OCI-LY7 (cell line): ENCODE measurements at regions not wholly inside any gene's neighbourhood (a gene's known extent, or its start where the extent isn't known, plus 50 kb on each side); places are given as distances from the start of the nearest gene placed in this dataset.

Experiments used
- BruUV-seq: library from RNA; stranded (reverse); fragments of 400-500 nt; replicated peaks from 2 replicates; lab custom pipeline; 2021; lab: Mats Ljungman, UMichigan
- CTCF ChIA-PET: fragments of 300-600 bp; sonication (Branson Sonifier 250); formaldehyde crosslinking; loops from one replicate; lab custom pipeline; 2022; ENCODE audit warnings: antibody characterized with exemption; ENCODE audit not compliant: unreplicated experiment; lab: Charles Lee
- POLR2A ChIA-PET: fragments of 300-600 bp; sonication (Branson Sonifier 250); formaldehyde crosslinking; loops from one replicate; lab custom pipeline; 2022; ENCODE audit warnings: antibody characterized with exemption; lab: Charles Lee
- DNase-seq: peaks from one replicate; pipeline ENCODE4 v3.0.0-alpha.2; 2015; ENCODE audit warnings: low spot score
- H2AFZ ChIP-seq: fragments of 200-600 bp; sonication (generic), shearing (Covaris generic); 2 replicates; pipeline ENCODE4 v1.6.1; 2014; ENCODE audit warnings: mild to moderate bottlenecking, antibody characterized with exemption, low read length, moderate library complexity
- H3K27ac ChIP-seq: fragments of 200-600 bp; sonication (generic); 2 replicates; pipeline ENCODE4 v1.5.1; 2014; ENCODE audit warnings: mixed run types, low read depth, mild to moderate bottlenecking, moderate library complexity, low read length, inconsistent platforms; ENCODE audit not compliant: poor library complexity, severe bottlenecking
- H3K36me3 ChIP-seq: fragments of 200-600 bp; sonication (generic); 2 replicates; pipeline ENCODE4 v1.6.1; 2014; ENCODE audit warnings: mild to moderate bottlenecking, antibody characterized with exemption, low read length, moderate library complexity, mixed read lengths; ENCODE audit not compliant: insufficient read depth
- H3K4me1 ChIP-seq: fragments of 200-600 bp; sonication (generic); 2 replicates; pipeline ENCODE4 v1.5.1; 2014; ENCODE audit warnings: mild to moderate bottlenecking, low read length; ENCODE audit not compliant: insufficient read depth, poor library complexity, severe bottlenecking
- H3K4me2 ChIP-seq: fragments of 200-600 bp; sonication (generic); 2 replicates; pipeline ENCODE4 v1.6.1; 2014; ENCODE audit warnings: mild to moderate bottlenecking, low read length
- H3K4me3 ChIP-seq: fragments of 200-600 bp; sonication (generic); 2 replicates; pipeline ENCODE4 v1.5.1; 2014; ENCODE audit warnings: mild to moderate bottlenecking, low read depth, low read length; ENCODE audit not compliant: poor library complexity, severe bottlenecking
- H3K79me2 ChIP-seq: fragments of 200-600 bp; sonication (generic); 2 replicates; pipeline ENCODE4 v1.6.1; 2016; ENCODE audit warnings: low read depth, mild to moderate bottlenecking, low read length, moderate library complexity, mixed read lengths; ENCODE audit not compliant: insufficient read depth
- H3K9me2 ChIP-seq: fragments of 200-600 bp; sonication (generic); 2 replicates; pipeline ENCODE4 v1.6.1; 2016; ENCODE audit warnings: mild to moderate bottlenecking, low read length, mixed read lengths; ENCODE audit not compliant: insufficient read depth
- H3K9me3 ChIP-seq: fragments of 200-600 bp; sonication (generic); 2 replicates; pipeline ENCODE4 v1.6.1; 2014; ENCODE audit warnings: mild to moderate bottlenecking, mixed run types, low read length, mixed read lengths
- H4K20me1 ChIP-seq: fragments of 200-600 bp; sonication (generic); 2 replicates; pipeline ENCODE4 v1.6.1; 2014; ENCODE audit warnings: mild to moderate bottlenecking, antibody characterized with exemption, low read length, moderate library complexity, mixed read lengths; ENCODE audit not compliant: insufficient read depth
- EZH2phosphoT487 ChIP-seq: fragments of 200-600 bp; sonication (generic); IDR thresholded peaks from 2 replicates; pipeline ENCODE4 v1.6.1; 2018; ENCODE audit warnings: low read depth, borderline replicate concordance, mild to moderate bottlenecking, mixed run types, antibody characterized with exemption, low read length, moderate library complexity, mixed read lengths
- intact Hi-C: fragments of 100-400 bp; cut with micrococcal nuclease; formaldehyde crosslinking; loops from one replicate; pipeline ENCODE4 v1.10.0; 2022; ENCODE audit not compliant: unreplicated experiment
- TF ChIP-seq, protein P1 (sequence below): fragments of 200-600 bp; sonication (generic); conservative IDR thresholded peaks from 2 replicates; pipeline ENCODE4 v1.5.1; 2014; ENCODE audit warnings: mild to moderate bottlenecking, antibody characterized with exemption, low read length, moderate library complexity, mixed read lengths

DNA sequence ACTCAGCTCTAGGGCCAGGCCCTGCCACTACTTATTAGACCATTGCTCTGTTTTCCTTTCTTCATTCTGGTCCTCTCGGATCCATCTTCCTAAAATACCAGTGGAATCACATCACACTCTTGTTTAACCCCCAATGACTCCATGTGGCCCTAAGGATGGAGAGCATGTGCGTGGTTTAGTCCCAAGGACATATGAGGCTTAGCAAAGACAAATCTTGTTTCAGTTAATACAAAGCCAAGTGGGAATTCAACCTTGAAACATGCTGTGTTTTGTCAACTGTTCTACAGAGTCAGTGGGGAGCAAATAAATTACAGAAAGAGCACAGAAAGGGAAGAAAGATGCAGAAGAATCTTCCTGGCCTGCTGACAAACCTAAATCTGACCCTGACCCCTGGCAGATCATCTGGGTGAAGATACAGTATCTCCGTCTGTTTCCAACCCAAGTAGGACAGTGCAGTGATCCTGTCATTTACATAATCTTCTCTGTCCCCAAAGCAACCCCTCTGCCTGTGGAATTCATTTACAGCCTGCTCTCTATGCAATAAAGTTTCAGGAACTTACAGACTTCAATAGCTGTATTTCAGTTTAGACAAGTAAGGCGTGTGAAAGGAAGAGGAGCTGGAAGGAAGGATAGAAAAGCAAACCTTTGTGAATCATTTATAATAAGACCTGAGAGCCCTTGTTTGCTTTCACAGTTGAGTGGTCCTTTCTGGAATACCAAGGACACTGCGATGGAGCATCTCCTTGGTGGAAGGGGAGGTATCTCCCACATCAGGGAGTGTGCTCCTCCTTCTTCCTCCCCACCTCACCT, 144.0 kb downstream of the THBS2 start:
- H3K9me3 ChIP-seq, result no peaks in the 10 kb centered on the region
- intact Hi-C loops, result no loop called here
- H3K36me3 ChIP-seq, result no peaks in the 10 kb centered on the region
- H3K27ac ChIP-seq, result no peak overlapping the region
- ChIA-PET POLR2A (no interaction called here), CTCF (no interaction called here)
- DNase-seq, result no peak
- H3K4me3 ChIP-seq, result no peak overlapping the region
- H3K79me2 ChIP-seq, result no peaks in the 10 kb centered on the region
- H3K9me2 ChIP-seq, result no peaks in the 10 kb centered on the region
- BruUV-seq, result no TSS peak
- no peak for TF ChIP-seq EZH2phosphoT487
- TF ChIP-seq, protein P1, sequence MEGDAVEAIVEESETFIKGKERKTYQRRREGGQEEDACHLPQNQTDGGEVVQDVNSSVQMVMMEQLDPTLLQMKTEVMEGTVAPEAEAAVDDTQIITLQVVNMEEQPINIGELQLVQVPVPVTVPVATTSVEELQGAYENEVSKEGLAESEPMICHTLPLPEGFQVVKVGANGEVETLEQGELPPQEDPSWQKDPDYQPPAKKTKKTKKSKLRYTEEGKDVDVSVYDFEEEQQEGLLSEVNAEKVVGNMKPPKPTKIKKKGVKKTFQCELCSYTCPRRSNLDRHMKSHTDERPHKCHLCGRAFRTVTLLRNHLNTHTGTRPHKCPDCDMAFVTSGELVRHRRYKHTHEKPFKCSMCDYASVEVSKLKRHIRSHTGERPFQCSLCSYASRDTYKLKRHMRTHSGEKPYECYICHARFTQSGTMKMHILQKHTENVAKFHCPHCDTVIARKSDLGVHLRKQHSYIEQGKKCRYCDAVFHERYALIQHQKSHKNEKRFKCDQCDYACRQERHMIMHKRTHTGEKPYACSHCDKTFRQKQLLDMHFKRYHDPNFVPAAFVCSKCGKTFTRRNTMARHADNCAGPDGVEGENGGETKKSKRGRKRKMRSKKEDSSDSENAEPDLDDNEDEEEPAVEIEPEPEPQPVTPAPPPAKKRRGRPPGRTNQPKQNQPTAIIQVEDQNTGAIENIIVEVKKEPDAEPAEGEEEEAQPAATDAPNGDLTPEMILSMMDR, result no peak
- H4K20me1 ChIP-seq, result no peaks in the 10 kb centered on the region
- H3K4me1 ChIP-seq, result no peaks in the 10 kb centered on the region
- no peak overlapping the region for H2AFZ ChIP-seq
- H3K4me2 ChIP-seq, result no peak overlapping the region

DNA sequence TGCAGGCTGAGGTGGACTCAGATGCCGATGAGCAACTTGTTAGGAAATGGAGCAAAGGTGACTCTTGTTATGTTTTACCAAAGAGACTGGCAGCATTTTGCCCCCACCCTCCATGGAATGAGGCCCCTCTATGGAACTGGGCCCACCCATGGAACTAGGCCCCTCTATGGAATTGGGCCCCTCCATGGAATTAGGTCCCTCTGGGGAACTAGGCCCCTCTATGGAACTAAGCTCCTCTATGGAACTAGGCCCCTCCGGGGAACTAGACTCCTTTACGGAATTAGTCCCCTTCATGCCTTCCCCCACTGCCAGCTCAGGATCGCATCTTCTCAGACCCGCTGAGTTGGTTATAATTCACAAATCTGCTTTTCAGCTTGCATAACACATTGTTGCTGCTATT, 144.9 kb downstream of the THBS2 start:
- intact Hi-C loops, result no loop called here
- TF ChIP-seq, protein P1, result no peak
- no peak for TF ChIP-seq EZH2phosphoT487

DNA sequence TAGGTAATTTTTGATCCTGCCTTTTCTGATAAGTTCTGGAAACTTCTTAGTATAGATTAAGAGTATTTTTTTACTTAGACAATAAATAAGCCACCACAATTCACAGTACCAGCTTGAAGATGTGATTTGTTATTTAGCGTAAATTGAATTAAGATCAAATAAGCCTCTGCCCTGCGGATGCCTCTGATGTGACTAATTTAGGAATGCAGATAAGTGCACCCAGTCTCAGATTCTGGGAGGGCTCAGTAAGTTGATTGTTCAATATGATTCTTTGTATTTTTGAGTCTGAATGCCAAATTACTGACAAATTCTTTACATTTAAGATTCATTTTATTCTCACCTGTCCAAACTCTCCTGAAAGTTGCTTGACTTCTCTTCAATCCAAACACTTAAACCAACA, 147.5 kb downstream of the THBS2 start:
- BruUV-seq, result no TSS peak
- Histone ChIP-seq H3K9me2 (no peaks in the 10 kb centered on the region), H3K9me3 (no peaks in the 10 kb centered on the region), H3K79me2 (no peaks in the 10 kb centered on the region), H3K4me2 (no peak overlapping the region), H3K4me1 (no peaks in the 10 kb centered on the region), H3K4me3 (no peak overlapping the region), H4K20me1 (no peaks in the 10 kb centered on the region), H3K27ac (no peak overlapping the region), H2AFZ (no peak overlapping the region), H3K36me3 (no peaks in the 10 kb centered on the region)
- ChIA-PET POLR2A (no interaction called here), CTCF (no interaction called here)
- intact Hi-C loops, result no loop called here
- TF ChIP-seq, protein P1, result no peak
- TF ChIP-seq EZH2phosphoT487, result no peak
- DNase-seq, result no peak

More for the DNA sequence above, 144.9 kb downstream of the THBS2 start:
- no peaks in the 10 kb centered on the region for H4K20me1 ChIP-seq
- no peaks in the 10 kb centered on the region for H3K4me1 ChIP-seq
- H3K4me3 ChIP-seq, result no peak overlapping the region
- no peaks in the 10 kb centered on the region for H3K9me2 ChIP-seq
- ChIA-PET CTCF (no interaction called here), POLR2A (no interaction called here)
- no peak overlapping the region for H3K4me2 ChIP-seq
- H2AFZ ChIP-seq, result no peak overlapping the region
- no peaks in the 10 kb centered on the region for H3K36me3 ChIP-seq
- H3K79me2 ChIP-seq, result no peaks in the 10 kb centered on the region
- no peaks in the 10 kb centered on the region for H3K9me3 ChIP-seq
- BruUV-seq, result no TSS peak
- no peak overlapping the region for H3K27ac ChIP-seq
- DNase-seq, result no peak
